Inflammatory macrophage treated with lipopolysaccharide for 4 hours (primary cell): ENCODE measurements at regions not wholly inside any gene's neighbourhood (a gene's known extent, or its start where the extent isn't known, plus 50 kb on each side); places are given as distances from the start of the nearest gene placed in this dataset.

Experiments
- DNase-seq: peaks from one replicate; pipeline ENCODE4 v3.0.0-alpha.2; 2020

- no peak for DNase-seq
Measured at GRCh38 chr1:184284900-184285299, 101.9 kb upstream of the C1orf21 start.

GRCh38 chr1:184285401-184286087, 101.3 kb upstream of the C1orf21 start:
- no peak for DNase-seq

DNA sequence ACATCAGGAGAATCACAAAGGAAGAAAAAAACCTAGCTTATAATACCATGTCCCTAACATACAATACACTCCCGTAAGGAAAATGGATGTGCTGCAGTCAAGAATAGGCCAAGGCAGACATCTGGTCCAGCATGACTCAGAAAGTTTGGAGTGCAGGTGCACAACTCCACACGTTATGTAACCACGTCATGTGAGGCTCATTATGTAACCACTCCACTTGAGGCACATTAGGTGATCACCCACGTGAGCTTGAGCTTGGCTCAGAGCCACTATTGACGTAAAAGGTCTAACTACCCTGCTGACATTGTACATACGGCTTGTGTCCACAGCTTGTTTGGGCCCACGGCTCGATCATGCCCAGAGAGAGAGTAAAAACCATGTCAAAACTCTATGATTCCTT, 99.8 kb upstream of the C1orf21 start:
- DNase-seq: no peak

- no peak for DNase-seq
Measured at GRCh38 chr1:184289825-184290550, 96.8 kb upstream of the C1orf21 start.

GRCh38 chr1:184291701-184292100, 95.1 kb upstream of the C1orf21 start:
- no peak for DNase-seq

DNA sequence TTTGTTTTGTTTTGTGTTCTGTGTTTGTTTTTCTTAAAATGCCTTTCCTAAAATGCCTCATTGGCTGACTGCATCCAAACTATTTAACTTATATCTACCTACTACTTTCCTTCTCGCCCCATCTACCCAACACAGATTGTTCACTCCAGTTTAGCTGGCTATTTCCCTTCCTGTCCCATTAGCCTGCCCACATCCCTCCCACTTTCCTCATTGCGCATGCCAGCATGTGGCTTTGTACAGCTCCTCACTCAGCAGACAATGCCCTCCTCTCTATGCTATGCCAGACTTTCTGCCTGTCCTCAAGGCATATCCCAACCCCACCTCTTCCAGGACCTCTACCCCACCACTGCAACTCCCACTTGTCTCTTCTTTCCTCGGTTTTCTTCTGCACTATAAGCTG, 94.7 kb upstream of the C1orf21 start:
- DNase-seq: no peak

DNA sequence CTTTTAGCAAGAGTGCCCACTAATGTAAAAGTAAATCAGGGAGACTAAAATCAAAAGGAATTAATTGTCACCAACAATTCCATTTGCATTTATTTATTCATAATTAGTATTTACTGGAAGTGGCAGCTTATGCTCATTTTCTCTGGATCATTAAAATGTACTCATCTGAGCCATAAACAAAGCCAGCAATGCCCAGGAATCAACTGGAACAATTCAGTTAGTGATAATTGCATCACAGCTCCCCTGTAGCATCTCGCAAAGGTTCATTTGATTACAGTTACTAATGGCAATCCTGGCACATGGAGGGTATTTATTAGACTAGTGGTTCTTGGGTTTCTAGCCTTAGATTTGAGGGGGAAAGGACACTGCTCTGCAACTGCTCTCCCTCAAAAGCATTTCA, 92.7 kb upstream of the C1orf21 start:
- DNase-seq: no peak

GRCh38 chr1:184296466-184297243, 90.2 kb upstream of the C1orf21 start:
- no peak for DNase-seq

DNA sequence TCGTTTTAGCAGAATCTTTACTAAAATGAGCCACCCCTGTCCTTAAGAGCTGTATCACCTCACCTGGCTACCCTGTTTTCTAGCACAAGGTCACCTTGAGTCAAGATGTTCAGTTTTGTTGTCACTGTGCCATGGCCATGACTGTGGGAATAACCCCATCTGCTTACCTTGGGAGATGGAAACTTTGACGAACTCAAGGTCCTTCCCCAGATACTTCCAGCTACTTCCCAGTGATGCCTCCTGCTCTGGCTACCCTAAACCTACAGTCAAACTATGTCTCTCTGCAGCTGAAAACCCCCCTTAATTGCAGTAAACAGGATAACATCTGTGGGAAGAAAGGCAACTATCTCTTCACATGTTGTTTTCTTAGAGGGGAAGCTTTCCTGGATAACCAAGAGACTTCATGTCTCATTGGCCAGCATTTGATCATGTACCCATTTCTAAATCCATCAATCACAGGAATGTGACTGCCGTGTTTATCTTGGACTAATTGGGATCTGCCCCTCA, 89.5 kb upstream of the C1orf21 start:
- DNase-seq: no peak

DNA sequence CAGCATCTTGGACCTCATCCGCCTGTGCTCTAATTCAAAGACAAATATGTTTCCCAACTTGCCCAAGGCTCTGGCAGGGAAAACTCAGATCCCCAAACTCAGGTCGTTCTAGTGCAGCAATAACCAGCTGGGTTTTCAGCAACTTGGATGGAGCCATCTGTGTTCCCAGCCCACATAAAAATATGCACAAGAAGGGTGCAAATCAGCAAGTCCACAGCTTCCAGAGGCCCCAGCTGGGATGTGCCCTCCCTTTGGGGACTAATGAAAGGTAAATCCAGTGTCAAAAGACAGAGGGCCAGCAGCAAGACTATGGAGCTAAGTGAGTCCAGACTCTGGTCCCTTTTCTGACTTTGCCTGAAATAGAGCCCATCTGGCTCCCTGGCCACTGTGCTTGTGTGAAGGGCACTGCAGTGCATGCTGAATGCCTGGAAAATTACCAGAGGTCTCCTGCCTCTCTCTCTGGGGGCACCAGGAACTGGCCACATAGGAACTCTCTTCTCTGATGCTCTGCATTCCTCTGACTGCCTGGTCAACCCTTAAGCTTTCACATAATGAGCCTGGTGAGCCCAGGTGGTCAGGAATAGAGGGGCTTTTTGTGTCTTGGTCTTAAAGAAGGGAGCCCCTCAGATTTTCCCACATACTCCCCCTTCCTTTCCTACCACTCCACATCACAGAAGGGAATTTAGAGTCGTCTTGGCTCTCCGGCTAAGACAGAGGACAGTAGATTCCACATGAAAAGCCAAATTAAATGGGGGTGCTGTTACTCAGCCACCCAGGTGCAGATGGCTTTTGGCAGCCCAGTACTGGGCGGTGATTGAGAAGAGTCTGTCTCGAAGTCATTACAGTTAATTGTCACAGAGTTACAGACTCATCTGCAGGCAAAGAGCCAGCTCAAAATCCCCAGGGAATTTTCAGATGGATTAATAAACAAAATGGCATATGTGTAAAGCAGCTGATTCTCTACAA, 88.1 kb upstream of the C1orf21 start:
- DNase-seq: no peak

GRCh38 chr1:184299406-184299790, 87.4 kb upstream of the C1orf21 start:
- DNase-seq: no peak

GRCh38 chr1:184299796-184300195, 87.0 kb upstream of the C1orf21 start:
- no peak for DNase-seq

- DNase-seq: no peak
Measured at GRCh38 chr1:184300446-184300845, 86.4 kb upstream of the C1orf21 start.

GRCh38 chr1:184301227-184301626, 85.6 kb upstream of the C1orf21 start:
- DNase-seq: no peak

DNA sequence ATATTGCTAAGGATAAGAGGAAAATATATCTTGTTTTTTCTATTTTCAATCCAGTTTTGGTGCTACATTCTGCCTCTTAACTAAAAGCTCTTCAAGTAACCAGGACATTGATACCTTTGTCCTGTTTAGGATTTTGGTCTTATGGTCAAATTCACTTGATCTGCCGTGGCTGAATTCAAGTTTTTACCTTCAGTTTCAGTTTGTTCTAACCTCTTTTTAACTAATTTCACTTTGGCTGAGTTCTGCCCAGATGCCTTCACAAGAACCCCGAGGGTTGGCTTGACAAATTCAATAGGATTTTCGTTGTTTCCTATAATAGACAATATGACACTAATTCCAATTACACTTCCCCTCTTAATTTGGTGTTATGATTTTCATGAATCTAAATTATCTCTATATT, 84.5 kb upstream of the C1orf21 start:
- DNase-seq: no peak

- no peak for DNase-seq
Measured at GRCh38 chr1:184310157-184310819, 76.5 kb upstream of the C1orf21 start.

- DNase-seq: no peak
Measured at GRCh38 chr1:184311580-184311979, 75.2 kb upstream of the C1orf21 start.

GRCh38 chr1:184315254-184315653, 71.6 kb upstream of the C1orf21 start:
- no peak for DNase-seq

DNA sequence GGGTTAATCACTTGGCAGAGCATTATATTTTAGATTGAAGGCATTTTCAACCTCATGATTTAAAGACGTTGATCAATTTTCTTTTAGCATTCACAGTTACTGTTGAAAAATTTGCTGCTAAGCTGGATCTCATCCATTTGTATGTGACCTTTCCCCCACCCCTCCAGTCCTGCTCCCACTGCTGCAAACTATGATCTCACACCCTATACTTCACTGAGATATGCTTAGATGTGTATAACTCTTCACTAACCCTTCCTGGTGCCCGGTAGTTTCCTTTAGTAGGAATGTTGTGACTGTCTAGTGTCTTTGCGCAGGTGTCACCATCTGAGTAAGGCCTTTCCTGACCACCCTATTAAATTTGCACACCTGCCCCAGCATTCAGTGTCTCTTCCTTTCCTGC, 67.0 kb upstream of the C1orf21 start:
- no peak for DNase-seq

DNA sequence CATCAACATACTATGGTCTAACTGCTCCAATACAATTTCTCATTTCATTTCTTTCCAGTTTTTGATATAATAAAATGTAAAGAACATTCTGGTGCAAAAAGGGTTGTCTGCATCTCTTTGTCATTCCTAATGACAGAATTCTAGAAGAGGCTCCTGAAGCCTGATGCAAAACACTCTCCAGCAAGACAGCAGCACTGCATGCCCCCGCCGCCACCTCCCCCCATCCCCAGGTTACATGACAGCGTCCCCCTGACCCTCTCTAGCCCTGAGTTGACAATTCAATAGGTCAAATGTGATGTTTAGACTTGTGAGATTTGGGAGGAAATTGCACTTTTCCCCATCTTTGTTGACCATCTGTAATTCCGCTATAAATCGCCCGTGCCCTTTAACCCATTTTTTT, 64.6 kb upstream of the C1orf21 start:
- DNase-seq: no peak

GRCh38 chr1:184324972-184325371, 61.9 kb upstream of the C1orf21 start:
- no peak for DNase-seq

- no peak for DNase-seq
Measured at GRCh38 chr1:184326278-184326677, 60.6 kb upstream of the C1orf21 start.
